ENCODE measurements at regions not wholly inside any gene's neighbourhood (a gene's known extent, or its start where the extent isn't known, plus 50 kb on each side); places are given as distances from the start of the nearest gene placed in this dataset.

DNA sequence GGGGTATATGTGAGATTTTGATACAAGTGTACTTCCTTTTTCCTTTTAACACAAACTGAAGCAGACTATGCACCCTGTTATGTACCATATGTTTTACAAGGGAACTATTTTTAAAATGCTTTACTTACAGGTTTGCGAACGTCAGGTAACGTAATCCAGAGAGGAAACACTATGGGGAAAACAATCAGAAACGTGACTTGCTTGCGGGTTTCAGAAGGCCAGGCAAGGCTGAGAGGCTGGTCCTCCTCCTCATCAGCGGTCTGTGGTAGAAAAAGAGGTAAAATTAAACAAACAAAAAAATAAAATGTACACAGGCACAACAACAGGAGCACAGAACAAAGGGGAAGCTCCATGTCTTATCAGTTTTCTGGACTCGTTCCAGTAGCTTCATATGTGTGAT, 141.2 kb downstream of the ACER2 start:
- Histone ChIP-seq H3K79me2 (ENCODE audit: low read length) (no peaks in the 10 kb centered on the region), H3K27ac (ENCODE audit: low read length) (no peak overlapping the region), H3K4me3 (ENCODE audit: low read length) (no peak overlapping the region), H3K27me3 (ENCODE audit: low read length) (peaks cover 11% of the 10 kb centered on the region; the same call in 1 of the 2 replicates), H3K4me1 (ENCODE audit: insufficient read depth, low read length) (no peaks in the 10 kb centered on the region), H3K9ac (ENCODE audit: low read length) (no peak overlapping the region), H2AFZ (ENCODE audit: low read length) (no peak overlapping the region), H3K36me3 (ENCODE audit: low read depth, low read length) (no peaks in the 10 kb centered on the region), H4K20me1 (ENCODE audit: low read length) (no peaks in the 10 kb centered on the region), H3K9me2 (replicated peaks; ENCODE audit: low read length) (no peaks in the 10 kb centered on the region), H3K4me2 (ENCODE audit: low read length) (no peak overlapping the region), H3F3A (ENCODE audit: low read length, unreplicated experiment) (no peaks in the 10 kb centered on the region), H3K9me3 (ENCODE audit: low read length) (no peaks in the 10 kb centered on the region)
- TF ChIP-seq, protein P1, sequence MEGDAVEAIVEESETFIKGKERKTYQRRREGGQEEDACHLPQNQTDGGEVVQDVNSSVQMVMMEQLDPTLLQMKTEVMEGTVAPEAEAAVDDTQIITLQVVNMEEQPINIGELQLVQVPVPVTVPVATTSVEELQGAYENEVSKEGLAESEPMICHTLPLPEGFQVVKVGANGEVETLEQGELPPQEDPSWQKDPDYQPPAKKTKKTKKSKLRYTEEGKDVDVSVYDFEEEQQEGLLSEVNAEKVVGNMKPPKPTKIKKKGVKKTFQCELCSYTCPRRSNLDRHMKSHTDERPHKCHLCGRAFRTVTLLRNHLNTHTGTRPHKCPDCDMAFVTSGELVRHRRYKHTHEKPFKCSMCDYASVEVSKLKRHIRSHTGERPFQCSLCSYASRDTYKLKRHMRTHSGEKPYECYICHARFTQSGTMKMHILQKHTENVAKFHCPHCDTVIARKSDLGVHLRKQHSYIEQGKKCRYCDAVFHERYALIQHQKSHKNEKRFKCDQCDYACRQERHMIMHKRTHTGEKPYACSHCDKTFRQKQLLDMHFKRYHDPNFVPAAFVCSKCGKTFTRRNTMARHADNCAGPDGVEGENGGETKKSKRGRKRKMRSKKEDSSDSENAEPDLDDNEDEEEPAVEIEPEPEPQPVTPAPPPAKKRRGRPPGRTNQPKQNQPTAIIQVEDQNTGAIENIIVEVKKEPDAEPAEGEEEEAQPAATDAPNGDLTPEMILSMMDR (conservative IDR thresholded peaks at IDR 0.05; ENCODE audit: low read depth, low read length), result no peak
- TF ChIP-seq EZH2 (IDR thresholded peaks at IDR 0.05; ENCODE audit: low read length, unreplicated experiment) (no peak), EZH2phosphoT487 (IDR thresholded peaks at IDR 0.05; ENCODE audit: borderline replicate concordance, low read length) (no peak)
- BruUV-seq (replicated peaks), result no TSS peak
- ATAC-seq (no peak), DNase-seq (no peak)
- intact Hi-C loops (cut with micrococcal nuclease), result no loop called here
- CTCF ChIA-PET, result no interaction called here
- POLR2A ChIA-PET (ENCODE audit: unreplicated experiment), result no interaction called here

DNA sequence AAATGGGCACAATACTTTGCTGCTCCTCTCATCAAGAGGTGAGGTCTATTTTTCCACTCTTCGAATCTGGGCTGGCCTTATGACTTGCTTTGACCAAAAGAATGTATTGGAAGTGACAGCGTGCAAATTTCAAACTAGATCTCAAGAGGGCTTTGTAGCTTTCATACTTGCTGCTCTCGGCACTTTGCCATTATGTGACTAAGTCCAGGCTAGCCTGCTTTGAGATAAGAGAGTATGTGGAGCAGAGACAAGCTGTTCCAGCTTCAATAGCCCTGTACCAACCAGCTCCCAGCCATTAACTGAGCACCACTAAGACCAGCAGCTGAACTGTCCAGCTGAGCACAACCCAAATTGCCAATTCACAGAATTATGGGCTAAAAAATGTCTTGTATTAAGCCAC, 124.6 kb downstream of the ACER2 start:
- DNase-seq (no peak), ATAC-seq (no peak)

DNA sequence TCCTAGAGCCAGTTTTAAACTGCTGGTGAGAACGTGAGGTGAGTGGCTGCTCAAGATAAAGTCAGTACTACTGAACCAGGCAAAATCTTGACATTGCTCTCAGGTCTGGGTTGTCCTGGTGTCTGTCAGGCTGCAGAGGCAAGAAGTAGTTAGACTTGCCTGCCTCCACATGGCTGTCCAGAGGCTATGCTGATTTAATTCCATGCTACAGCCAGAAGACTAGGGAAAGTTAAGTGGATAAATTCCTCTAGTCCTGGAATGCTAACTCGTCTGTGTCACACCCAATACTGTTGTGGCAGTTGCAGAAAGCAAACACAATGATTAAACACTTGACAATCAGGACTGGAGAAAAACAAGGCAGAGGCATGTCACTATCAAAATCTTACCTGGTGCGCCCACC, 118.9 kb downstream of the ACER2 start:
- no peak overlapping the region for H3K9ac ChIP-seq (ENCODE audit: low read length)
- H3K4me2 ChIP-seq (ENCODE audit: low read length), result no peak overlapping the region
- H3K4me1 ChIP-seq (ENCODE audit: insufficient read depth, low read length), result no peaks in the 10 kb centered on the region
- DNase-seq, result no peak
- H3K27me3 ChIP-seq (ENCODE audit: low read length), result peaks cover 16% of the 10 kb centered on the region; the same call in 1 of the 2 replicates
- no peaks in the 10 kb centered on the region for H3K9me3 ChIP-seq (ENCODE audit: low read length)
- no peak overlapping the region for H3K4me3 ChIP-seq (ENCODE audit: low read length)
- intact Hi-C loops (cut with micrococcal nuclease), result no loop called here
- H3F3A ChIP-seq (ENCODE audit: low read length, unreplicated experiment), result no peaks in the 10 kb centered on the region
- H2AFZ ChIP-seq (ENCODE audit: low read length), result no peak overlapping the region
- no peak overlapping the region for H3K27ac ChIP-seq (ENCODE audit: low read length)
- BruUV-seq (replicated peaks), result no TSS peak
- no peak for ATAC-seq
- H3K36me3 ChIP-seq (ENCODE audit: low read depth, low read length), result no peaks in the 10 kb centered on the region
- CTCF ChIA-PET, result no interaction called here
- H4K20me1 ChIP-seq (ENCODE audit: low read length), result no peaks in the 10 kb centered on the region
- H3K9me2 ChIP-seq (replicated peaks; ENCODE audit: low read length), result no peaks in the 10 kb centered on the region
- POLR2A ChIA-PET (ENCODE audit: unreplicated experiment), result no interaction called here
- TF ChIP-seq EZH2 (IDR thresholded peaks at IDR 0.05; ENCODE audit: low read length, unreplicated experiment) (no peak), EZH2phosphoT487 (IDR thresholded peaks at IDR 0.05; ENCODE audit: borderline replicate concordance, low read length) (no peak)
- TF ChIP-seq, protein P1 (conservative IDR thresholded peaks at IDR 0.05; ENCODE audit: low read depth, low read length), result no peak
- H3K79me2 ChIP-seq (ENCODE audit: low read length), result no peaks in the 10 kb centered on the region

More for the DNA sequence above, 124.6 kb downstream of the ACER2 start:
- H3K9ac ChIP-seq (ENCODE audit: low read length), result no peak overlapping the region
- H3K4me2 ChIP-seq (ENCODE audit: low read length), result no peak overlapping the region
- POLR2A ChIA-PET (ENCODE audit: unreplicated experiment), result no interaction called here
- TF ChIP-seq, protein P1 (conservative IDR thresholded peaks at IDR 0.05; ENCODE audit: low read depth, low read length), result no peak
- no peak for TF ChIP-seq EZH2 (IDR thresholded peaks at IDR 0.05; ENCODE audit: low read length, unreplicated experiment)
- TF ChIP-seq EZH2phosphoT487 (IDR thresholded peaks at IDR 0.05; ENCODE audit: borderline replicate concordance, low read length), result no peak
- H4K20me1 ChIP-seq (ENCODE audit: low read length), result no peaks in the 10 kb centered on the region
- H3K4me1 ChIP-seq (ENCODE audit: insufficient read depth, low read length), result no peaks in the 10 kb centered on the region
- H3F3A ChIP-seq (ENCODE audit: low read length, unreplicated experiment), result no peaks in the 10 kb centered on the region
- intact Hi-C loops (cut with micrococcal nuclease), result no loop called here
- peaks cover 16% of the 10 kb centered on the region; the same call in 1 of the 2 replicates for H3K27me3 ChIP-seq (ENCODE audit: low read length)
- CTCF ChIA-PET, result no interaction called here
- no peaks in the 10 kb centered on the region for H3K9me2 ChIP-seq (replicated peaks; ENCODE audit: low read length)
- H3K79me2 ChIP-seq (ENCODE audit: low read length), result no peaks in the 10 kb centered on the region
- no peak overlapping the region for H3K27ac ChIP-seq (ENCODE audit: low read length)
- no peak overlapping the region for H2AFZ ChIP-seq (ENCODE audit: low read length)
- no peaks in the 10 kb centered on the region for H3K9me3 ChIP-seq (ENCODE audit: low read length)
- no peak overlapping the region for H3K4me3 ChIP-seq (ENCODE audit: low read length)
- no peaks in the 10 kb centered on the region for H3K36me3 ChIP-seq (ENCODE audit: low read depth, low read length)
- no TSS peak for BruUV-seq (replicated peaks)

All from PC-3 (cell line).